B cell (primary cell): ENCODE measurements at regions not wholly inside any gene's neighbourhood (a gene's known extent, or its start where the extent isn't known, plus 50 kb on each side); places are given as distances from the start of the nearest gene placed in this dataset.

Experiments
- ATAC-seq: fragments of 200-7000 bp; cut with Tn5 transposase; one replicate; pipeline ENCODE4 v1.10.0; 2021; ENCODE audit warnings: low read depth, mild to moderate bottlenecking, moderate number of reproducible peaks, moderate library complexity
- CTCF ChIA-PET: fragments of 350-600 bp; sonication (Branson Sonifier 250); formaldehyde crosslinking; loops from one replicate; lab custom pipeline; 2021; ENCODE audit warnings: antibody characterized with exemption, inconsistent platforms; lab: Charles Lee
- POLR2A ChIA-PET: fragments of 350-600 bp; sonication (Branson Sonifier 250); formaldehyde crosslinking; loops from one replicate; lab custom pipeline; 2021; ENCODE audit warnings: antibody characterized with exemption; lab: Charles Lee
- DNase-seq: peaks from one replicate; pipeline ENCODE4 v3.0.0; 2013
- H2AFZ ChIP-seq: 2 replicates; pipeline ENCODE4 v1.6.1; 2012; ENCODE audit warnings: mild to moderate bottlenecking, low read depth, low read length; ENCODE audit not compliant: insufficient read depth, poor library complexity, severe bottlenecking
- H3K27ac ChIP-seq, 2 donors: 1 replicate in 1 of 2; 2 replicates in 1 of 2; pipeline ENCODE4 v1.5.1; 2012 to 2013; ENCODE audit warnings: low read length in 2 of 2, mild to moderate bottlenecking in 2 of 2, moderate library complexity in 1 of 2
- H3K27me3 ChIP-seq, 4 experiments: fragments of 200-600 bp in 1 of 4; sonication (generic) in 1 of 4; replicated peaks in 1 of 4; 1 replicate in 2 of 4; 2 replicates in 2 of 4; pipeline versions ENCODE4 v1.6.1 to v1.7.0; 2013 to 2016; ENCODE audit warnings: low read length in 3 of 4, mild to moderate bottlenecking in 2 of 4, mixed read lengths in 1 of 4, moderate library complexity in 1 of 4; ENCODE audit not compliant: insufficient read depth in 4 of 4, control insufficient read depth in 3 of 4; ENCODE audit errors: control extremely low read depth in 1 of 4
- H3K36me3 ChIP-seq, 2 experiments: replicated peaks in 1 of 2; 1 replicate in 1 of 2; 2 replicates in 1 of 2; pipeline versions ENCODE4 v1.6.1 to v1.7.1; 2013; ENCODE audit warnings: low read length in 1 of 2; ENCODE audit not compliant: insufficient read depth in 2 of 2, control insufficient read depth in 1 of 2; ENCODE audit errors: control extremely low read depth in 1 of 2, extremely low read depth in 1 of 2
- H3K4me1 ChIP-seq, 2 donors: fragments of 200-600 bp in 1 of 2; sonication (generic) in 1 of 2; 1 replicate in 1 of 2; 2 replicates in 1 of 2; pipeline versions ENCODE4 v1.5.1 to v1.6.1; 2013 to 2017; ENCODE audit warnings: low read length in 2 of 2; ENCODE audit not compliant: control insufficient read depth in 2 of 2, insufficient read depth in 2 of 2
- H3K4me2 ChIP-seq: replicated peaks from 2 replicates; pipeline ENCODE3; 2012; ENCODE audit warnings: mild to moderate bottlenecking, low read depth, low read length; ENCODE audit not compliant: poor library complexity, severe bottlenecking
- H3K4me3 ChIP-seq, 5 experiments: fragments of 200-600 bp in 1 of 5; sonication (generic) in 1 of 5; 1 replicate in 3 of 5; 2 replicates in 2 of 5; pipeline versions ENCODE4 v1.5.1 to v1.7.0; 2011 to 2016; ENCODE audit warnings: low read length in 4 of 5, mild to moderate bottlenecking in 4 of 5, low read depth in 2 of 5, control low read depth in 1 of 5, moderate library complexity in 1 of 5; ENCODE audit not compliant: insufficient read depth in 1 of 5; ENCODE audit errors: control extremely low read depth in 1 of 5, extremely low read depth in 1 of 5
- H3K79me2 ChIP-seq: fragments of 200-600 bp; sonication (generic); one replicate; pipeline ENCODE4 v1.6.0; 2016; ENCODE audit warnings: low read length; ENCODE audit not compliant: control insufficient read depth, insufficient read depth
- H3K9ac ChIP-seq: fragments of 200-600 bp; sonication (generic); 2 replicates; pipeline ENCODE4 v1.6.1; 2017; ENCODE audit warnings: mild to moderate bottlenecking, low read length, moderate library complexity
- H3K9me3 ChIP-seq, 3 donors: one replicate each; pipeline versions ENCODE4 v1.6.1 to v1.7.1; 2013; ENCODE audit warnings: low read length in 2 of 3; ENCODE audit not compliant: control insufficient read depth in 2 of 3, insufficient read depth in 1 of 3; ENCODE audit errors: control extremely low read depth in 1 of 3
- H4K20me1 ChIP-seq: 2 replicates; pipeline ENCODE4 v1.6.0; 2012; ENCODE audit warnings: mild to moderate bottlenecking, low read length; ENCODE audit not compliant: insufficient read depth, control insufficient read depth, poor library complexity, severe bottlenecking
- H3K27ac Mint-ChIP-seq: one replicate; pipeline ENCODE4 v1.8.0; 2021; ENCODE audit warnings: mixed read lengths
- H3K27me3 Mint-ChIP-seq: one replicate; pipeline ENCODE4 v1.8.0; 2021; ENCODE audit warnings: mixed read lengths
- H3K4me1 Mint-ChIP-seq: one replicate; pipeline ENCODE4 v1.8.0; 2021; ENCODE audit warnings: mixed read lengths
- H3K4me3 Mint-ChIP-seq: one replicate; pipeline ENCODE4 v1.8.0; 2021; ENCODE audit warnings: mixed read lengths
- H3K9me3 Mint-ChIP-seq: one replicate; pipeline ENCODE4 v1.8.0; 2022; ENCODE audit warnings: mixed read lengths; ENCODE audit not compliant: insufficient read depth
- CTCF ChIP-seq: fragments of 200-600 bp; IDR thresholded peaks from one replicate; pipeline ENCODE4 v1.8.0; 2022; ENCODE audit warnings: antibody characterized with exemption, mild to moderate bottlenecking
- EZH2 ChIP-seq: IDR thresholded peaks from 2 replicates; pipeline ENCODE4 v1.6.1; 2012; ENCODE audit warnings: borderline replicate concordance, low read depth, mild to moderate bottlenecking, moderate library complexity, low read length; ENCODE audit not compliant: insufficient read depth, poor library complexity, severe bottlenecking
- WGBS: methylation state at CpG from one replicate; pipeline ENCODE4 v1.1.5; 2013; ENCODE audit warnings: missing lambda C conversion rate; ENCODE audit not compliant: insufficient coverage; 5-methylcytosine and 5-hydroxymethylcytosine counted together
- intact Hi-C: fragments of 100-400 bp; cut with micrococcal nuclease; formaldehyde crosslinking; loops from one replicate; pipeline ENCODE4 v1.10.0; 2022

GRCh38 chr3:20361000-20361399 is 175.0 kb upstream of the SGO1 start:
- Histone ChIP-seq H4K20me1 (no peaks in the 10 kb centered on the region), H3K79me2 (no peaks in the 10 kb centered on the region), H3K4me2 (no peak overlapping the region), H3K27me3 (no peaks in the 10 kb centered on the region), H3K4me3 (no peak overlapping the region), H3K27ac (no peak overlapping the region), H3K9me3 (no peaks in the 10 kb centered on the region), H3K36me3 (no peaks in the 10 kb centered on the region), H3K9ac (no peak overlapping the region), H2AFZ (no peak overlapping the region), H3K4me1 (no peaks in the 10 kb centered on the region)
- Mint-ChIP-seq H3K4me3 (no peak overlapping the region), H3K27me3 (no peaks in the 10 kb centered on the region), H3K4me1 (no peaks in the 10 kb centered on the region), H3K9me3 (peaks cover 2% of the 10 kb centered on the region), H3K27ac (no peak overlapping the region)
- intact Hi-C loops = no loop called here
- 100% methylated on average over 1 of the region's 3 CpGs for WGBS
- TF ChIP-seq CTCF (no peak), EZH2 (no peak)
- CTCF ChIA-PET = no interaction called here
- no peak for ATAC-seq
- no peak for DNase-seq
- POLR2A ChIA-PET = no interaction called here

GRCh38 chr3:20353286-20353685 is 167.3 kb upstream of the SGO1 start:
- Mint-ChIP-seq H3K27me3 (no peaks in the 10 kb centered on the region), H3K27ac (no peak overlapping the region), H3K9me3 (peaks cover 2% of the 10 kb centered on the region), H3K4me1 (no peaks in the 10 kb centered on the region), H3K4me3 (no peak overlapping the region)
- H3K9ac ChIP-seq = no peak overlapping the region
- ChIA-PET POLR2A (no interaction called here), CTCF (no interaction called here)
- no peaks in the 10 kb centered on the region for H3K36me3 ChIP-seq
- no peaks in the 10 kb centered on the region for H3K79me2 ChIP-seq
- no peaks in the 10 kb centered on the region for H3K9me3 ChIP-seq
- WGBS = no CpG with 5 or more reads among the region's 1 CpG
- intact Hi-C loops = no loop called here
- H2AFZ ChIP-seq = no peak overlapping the region
- no peaks in the 10 kb centered on the region for H4K20me1 ChIP-seq
- TF ChIP-seq EZH2 (no peak), CTCF (no peak)
- no peak overlapping the region for H3K27ac ChIP-seq
- no peak overlapping the region for H3K4me3 ChIP-seq
- ATAC-seq (no peak), DNase-seq (no peak)
- H3K27me3 ChIP-seq = no peaks in the 10 kb centered on the region
- no peak overlapping the region for H3K4me2 ChIP-seq
- H3K4me1 ChIP-seq = no peaks in the 10 kb centered on the region
